ENCODE measurements at regions not wholly inside any gene's neighbourhood (a gene's known extent, or its start where the extent isn't known, plus 50 kb on each side); places are given as distances from the start of the nearest gene placed in this dataset.

- TF ChIP-seq ZFP1 (CRISPR knock-in tag; IDR thresholded peaks at IDR 0.05), result no peak
- TF ChIP-seq ZNF232 (CRISPR knock-in tag; IDR thresholded peaks at IDR 0.05), result no peak
- TF ChIP-seq PML (IDR thresholded peaks at IDR 0.05; ENCODE audit: low read length), result no peak
- TF ChIP-seq ARID3B (CRISPR knock-in tag; IDR thresholded peaks at IDR 0.05; ENCODE audit: borderline replicate concordance), result no peak
- TF ChIP-seq MED1 (CRISPR knock-in tag; IDR thresholded peaks at IDR 0.05; ENCODE audit: borderline replicate concordance), result no peak
- no peak for TF ChIP-seq FOXA1 (IDR thresholded peaks at IDR 0.05; ENCODE audit: borderline replicate concordance)
- TF ChIP-seq GTF2F1 (IDR thresholded peaks at IDR 0.05; ENCODE audit: low read depth, low read length), result no peak
- no peak for TF ChIP-seq BRF1 (IDR thresholded peaks at IDR 0.05; ENCODE audit: borderline replicate concordance, extremely low read depth, insufficient read length)
- TF ChIP-seq SMARCA5 (IDR thresholded peaks at IDR 0.05), result no peak
- TF ChIP-seq RBFOX2 (IDR thresholded peaks at IDR 0.05; ENCODE audit: low read depth, low read length), result no peak
Measured at GRCh38 chr4:84035568-84035967, 463.5 kb downstream of the NKX6-1 start (continued).

GRCh38 chr4:84032372-84032771, 466.7 kb downstream of the NKX6-1 start:
- in situ Hi-C loops (cut with MboI) (no loop called here), intact Hi-C loops (cut with micrococcal nuclease) (no loop called here)
- TF ChIP-seq ZNF143 (CRISPR knock-in tag; IDR thresholded peaks at IDR 0.05), result no peak
- TF ChIP-seq ARNT (IDR thresholded peaks at IDR 0.05), result no peak
- no peak for TF ChIP-seq STAT5A (IDR thresholded peaks at IDR 0.05; ENCODE audit: borderline replicate concordance, low read length)
- TF ChIP-seq FOXJ3 (CRISPR knock-in tag; IDR thresholded peaks at IDR 0.05), result no peak
- no peak for TF ChIP-seq ZC3H8 (IDR thresholded peaks at IDR 0.05)
- no peak for TF ChIP-seq SIRT6 (IDR thresholded peaks at IDR 0.05; ENCODE audit: low read depth, low read length)
- no peak for TF ChIP-seq MTA3 (IDR thresholded peaks at IDR 0.05; ENCODE audit: borderline replicate concordance)
- no peak for TF ChIP-seq SMAD3 (CRISPR knock-in tag; conservative IDR thresholded peaks at IDR 0.05)
- TF ChIP-seq RFX5 (IDR thresholded peaks at IDR 0.05; ENCODE audit: low read depth, low read length), result no peak
- no peak for TF ChIP-seq FOXK1 (CRISPR knock-in tag; IDR thresholded peaks at IDR 0.05; ENCODE audit: borderline replicate concordance)
- TF ChIP-seq GATAD2B (IDR thresholded peaks at IDR 0.05; ENCODE audit: borderline replicate concordance), result no peak
- TF ChIP-seq DEAF1 (CRISPR knock-in tag; IDR thresholded peaks at IDR 0.05), result no peak

More at GRCh38 chr4:84032372-84032771, 466.7 kb downstream of the NKX6-1 start:
- ChIA-PET CTCF (ENCODE audit: low intra/inter-chr PET ratio) (no interaction called here), POLR2A (no interaction called here)
- no peaks in the 10 kb centered on the region for H3K36me3 ChIP-seq (ENCODE audit: control insufficient read depth, insufficient read depth, low read length)
- FAIRE-seq (no peak), DNase-seq (ENCODE audit: extremely low read depth in 1 of 4, low spot score in 3 of 4) (no peak), ATAC-seq (no peak)
- H4K20me1 ChIP-seq (replicated peaks; ENCODE audit: control insufficient read depth, insufficient read depth, low read length), result no peaks in the 10 kb centered on the region
- H3K27ac ChIP-seq (ENCODE audit: extremely low read depth, low read depth, low read length), result no peak overlapping the region
- no peaks in the 10 kb centered on the region for H3K9me1 ChIP-seq (ENCODE audit: control insufficient read depth, insufficient read depth, low read length)
- H3K4me3 ChIP-seq, result no peak overlapping the region
- no peak overlapping the region for H3K4me2 ChIP-seq (ENCODE audit: insufficient read depth, low read length)
- H3K27me3 ChIP-seq (ENCODE audit: control insufficient read depth in 2 of 2, insufficient read depth in 2 of 2, low read length in 2 of 2), result no peaks in the 10 kb centered on the region
- no peaks in the 10 kb centered on the region for H3K9me3 ChIP-seq (replicated peaks; ENCODE audit: control insufficient read depth, insufficient read depth, low read depth, low read length)
- no peak overlapping the region for H2AFZ ChIP-seq (ENCODE audit: low read depth, low read length)
- BruUV-seq (replicated peaks), result no TSS peak
- H3K9ac ChIP-seq (ENCODE audit: insufficient read depth in 1 of 2, low read depth in 2 of 2, low read length in 2 of 2), result no peak overlapping the region
- H3K79me2 ChIP-seq (ENCODE audit: control insufficient read depth, insufficient read depth, low read length), result no peaks in the 10 kb centered on the region
- no peaks in the 10 kb centered on the region for H3K4me1 ChIP-seq (replicated peaks in 1 of 2; ENCODE audit: control insufficient read depth in 2 of 2, insufficient read depth in 2 of 2, low read length in 2 of 2)
- 0% methylated on average over 2 of the region's 2 CpGs for WGBS (ENCODE audit: insufficient coverage, low coverage, missing lambda C conversion rate)

All from K562 (cell line).